DMS114 treated with DMSO at 0.1 percent for 48 hours (cell line): ENCODE measurements at regions not wholly inside any gene's neighbourhood (a gene's known extent, or its start where the extent isn't known, plus 50 kb on each side); places are given as distances from the start of the nearest gene placed in this dataset.

Source experiments
- DNase-seq: peaks from one replicate; lab custom pipeline; 2025; ENCODE audit not compliant: unreplicated experiment; lab: John Stamatoyannopoulos, UW

DNA sequence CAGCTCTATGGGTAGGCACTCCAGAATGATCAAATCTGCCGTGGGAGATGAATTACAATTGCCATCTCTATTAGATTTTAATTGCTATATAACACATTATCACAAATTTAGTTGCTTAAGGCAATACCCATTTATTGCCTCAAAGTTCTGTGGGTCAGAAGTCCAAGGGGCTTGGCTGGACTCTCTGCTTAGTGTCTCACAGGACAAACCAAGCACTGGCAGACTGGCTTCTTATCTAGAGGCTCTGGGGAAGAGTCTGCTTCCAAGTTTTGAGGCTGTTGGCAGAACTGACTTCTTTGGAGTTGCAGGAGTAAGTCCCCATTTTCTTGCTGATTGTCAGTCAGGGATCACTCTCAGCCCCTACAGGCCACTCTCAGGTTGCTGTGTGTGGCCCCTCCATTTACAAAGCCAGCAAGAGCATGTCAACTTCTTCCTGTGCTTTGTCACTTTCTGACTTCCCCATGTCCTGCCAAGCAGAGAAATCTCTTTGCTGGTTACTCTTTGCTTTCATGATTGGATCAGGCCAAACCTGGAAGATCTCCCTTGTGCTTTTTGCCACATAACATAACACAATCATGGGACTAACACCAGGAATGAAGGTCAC, 93.5 kb upstream of the PRICKLE2 start:
- DNase-seq: no peak

- no peak for DNase-seq
Observed at GRCh38 chr3:64318001-64318400, 92.7 kb upstream of the PRICKLE2 start.

- DNase-seq: no peak
Observed at GRCh38 chr3:64316971-64317370, 91.7 kb upstream of the PRICKLE2 start.

- DNase-seq: no peak
Observed at GRCh38 chr3:64311424-64312061, 86.3 kb upstream of the PRICKLE2 start.

DNA sequence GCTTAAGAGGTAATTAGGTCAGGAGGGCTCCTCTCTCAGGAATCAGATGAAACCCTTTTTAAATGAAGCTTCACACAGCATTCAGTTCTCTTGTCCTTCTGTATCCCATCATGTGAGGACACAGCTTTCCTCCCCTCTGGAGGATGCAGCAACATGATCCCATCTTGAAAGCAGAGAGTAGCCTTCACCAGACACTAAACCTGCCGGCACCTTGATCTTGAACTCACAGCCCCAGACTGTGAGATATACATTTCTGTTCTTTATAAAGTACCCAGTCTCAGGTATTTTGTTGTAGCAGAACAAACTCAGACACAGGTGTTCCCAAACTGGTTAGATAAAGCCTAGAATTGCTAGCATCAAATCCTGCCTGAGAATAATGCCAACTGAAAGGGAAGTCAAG, 83.7 kb upstream of the PRICKLE2 start:
- no peak for DNase-seq

DNA sequence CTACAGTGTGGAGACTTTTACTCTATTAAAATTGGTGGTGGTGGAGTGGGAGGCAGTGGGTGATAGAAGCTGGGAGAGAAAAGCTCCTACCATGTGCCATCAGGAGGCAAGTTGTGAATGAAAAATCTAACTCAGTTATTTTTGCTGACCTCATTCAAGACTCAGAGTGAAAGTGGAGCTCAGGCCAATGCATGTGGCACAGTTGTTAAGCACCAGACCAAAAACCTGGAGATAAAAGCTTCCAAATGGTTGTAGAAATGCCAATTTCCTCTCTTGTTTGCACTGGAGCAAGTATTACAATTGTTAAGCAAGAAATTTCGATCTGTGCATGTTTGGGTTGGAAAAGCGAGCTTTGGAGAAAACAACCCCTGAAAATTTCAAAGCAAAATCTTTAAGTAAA, 81.5 kb upstream of the PRICKLE2 start:
- DNase-seq: no peak

GRCh38 chr3:64305731-64306130, 80.5 kb upstream of the PRICKLE2 start:
- no peak for DNase-seq

- DNase-seq: no peak
Observed at GRCh38 chr3:64304828-64305410, 79.7 kb upstream of the PRICKLE2 start.

- DNase-seq: no peak
Observed at GRCh38 chr3:64303881-64304280, 78.6 kb upstream of the PRICKLE2 start.

- no peak for DNase-seq
Observed at GRCh38 chr3:64303401-64303800, 78.1 kb upstream of the PRICKLE2 start.

DNA sequence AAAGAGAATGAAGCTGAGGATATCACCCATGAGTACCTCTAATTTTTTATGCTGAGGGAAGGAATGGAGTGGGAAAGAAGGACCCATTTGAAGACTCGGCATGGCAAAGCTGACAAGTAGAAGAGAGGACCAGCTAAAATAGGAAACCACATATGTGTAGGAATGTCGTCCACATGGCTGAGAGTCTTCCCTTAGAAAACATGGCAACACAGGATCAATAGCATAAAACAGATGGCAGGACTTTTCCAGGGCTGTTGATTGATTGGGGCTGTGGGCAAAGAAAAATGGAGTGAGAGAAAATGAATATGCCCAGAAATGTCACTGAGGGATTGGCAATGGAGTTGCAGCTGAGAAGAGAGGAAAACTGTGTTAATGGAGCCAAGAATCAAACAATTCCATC, 76.2 kb upstream of the PRICKLE2 start:
- no peak for DNase-seq

GRCh38 chr3:64300790-64301423, 75.6 kb upstream of the PRICKLE2 start:
- no peak for DNase-seq

DNA sequence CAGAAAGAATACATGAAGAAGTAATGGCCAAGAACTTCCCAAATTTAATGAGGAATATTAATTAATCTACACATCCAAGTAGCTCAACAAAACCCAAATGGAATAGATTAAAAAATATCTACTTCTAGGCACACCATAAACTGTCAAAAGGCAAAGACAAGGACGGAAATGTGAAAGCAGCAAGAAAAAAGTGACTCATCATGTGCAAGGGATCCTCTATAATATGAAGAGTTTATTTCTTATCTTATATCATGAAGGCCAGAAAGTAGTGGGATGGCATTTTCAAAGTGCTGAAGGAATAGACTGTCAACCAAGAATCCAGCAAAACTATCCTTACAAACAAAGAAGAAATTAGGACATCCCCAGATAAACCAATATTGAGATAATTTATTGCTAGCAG, 73.9 kb upstream of the PRICKLE2 start:
- no peak for DNase-seq

DNA sequence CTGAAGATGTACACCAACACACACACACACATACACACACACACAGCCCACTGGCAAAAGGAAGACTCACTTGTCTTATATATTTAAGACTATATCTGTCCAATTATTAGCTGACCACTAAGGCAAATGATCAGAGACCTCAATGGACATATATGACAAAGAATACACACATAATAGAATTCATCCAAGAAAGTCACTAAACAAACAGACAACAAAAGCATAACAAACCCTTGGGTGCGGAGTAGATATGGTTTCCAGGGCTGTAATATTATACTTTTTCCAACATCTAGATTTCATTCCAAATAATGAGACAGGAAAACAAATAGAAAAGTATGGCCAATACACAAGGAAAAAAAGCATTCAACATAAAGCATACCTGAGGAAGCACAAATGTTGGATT, 72.3 kb upstream of the PRICKLE2 start:
- no peak for DNase-seq

- DNase-seq: no peak
Observed at GRCh38 chr3:64295594-64295993, 70.3 kb upstream of the PRICKLE2 start.

- DNase-seq: no peak
Observed at GRCh38 chr3:64294771-64295170, 69.5 kb upstream of the PRICKLE2 start.

- no peak for DNase-seq
Observed at GRCh38 chr3:64293121-64293520, 67.9 kb upstream of the PRICKLE2 start.

GRCh38 chr3:64291956-64292355, 66.7 kb upstream of the PRICKLE2 start:
- DNase-seq: no peak

- DNase-seq: no peak
Observed at GRCh38 chr3:64291345-64291744, 66.1 kb upstream of the PRICKLE2 start.

GRCh38 chr3:64290864-64291263, 65.6 kb upstream of the PRICKLE2 start:
- DNase-seq: no peak

- no peak for DNase-seq
Observed at GRCh38 chr3:64290161-64290560, 64.9 kb upstream of the PRICKLE2 start.

- no peak for DNase-seq
Observed at GRCh38 chr3:64289622-64290021, 64.4 kb upstream of the PRICKLE2 start.
